ENCODE measurements at regions not wholly inside any gene's neighbourhood (a gene's known extent, or its start where the extent isn't known, plus 50 kb on each side); places are given as distances from the start of the nearest gene placed in this dataset.

DNA sequence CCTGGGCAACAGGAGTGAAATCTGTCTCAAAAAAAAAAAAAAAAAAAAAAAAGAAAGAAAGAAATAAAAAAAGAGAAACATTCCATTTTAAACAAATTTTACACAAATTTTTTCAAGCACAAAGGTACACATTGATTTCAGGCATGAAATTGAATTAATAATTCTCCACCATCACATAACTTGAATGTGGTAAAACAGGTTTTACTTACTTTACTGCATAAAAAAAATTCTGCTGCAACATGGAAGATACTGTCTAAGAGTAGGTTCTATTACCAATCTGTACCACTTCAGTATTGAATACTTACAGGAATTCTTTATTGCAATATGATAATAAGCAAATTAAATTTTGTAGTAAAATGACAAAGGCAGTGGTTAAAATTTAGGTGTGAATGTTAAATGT lies 271.6 kb upstream of the ARSJ start:
- TF ChIP-seq POLR2A (IDR thresholded peaks at IDR 0.05), result no peak
- TF ChIP-seq CTCF (IDR thresholded peaks at IDR 0.05), result no peak

Data from body of pancreas (tissue), 4 donors.